T-cell (primary cell): ENCODE measurements at regions not wholly inside any gene's neighbourhood (a gene's known extent, or its start where the extent isn't known, plus 50 kb on each side); places are given as distances from the start of the nearest gene placed in this dataset.

Source experiments
- ATAC-seq, 4 experiments: fragments of 200-7000 bp in 3 of 4; fragments of 150-1000 bp in 1 of 4; cut with Tn5 transposase; replicated peaks in 1 of 4; 1 replicate in 3 of 4; 2 replicates in 1 of 4; pipeline ENCODE4 v1.10.0; 2021; ENCODE audit warnings: moderate library complexity in 3 of 4, mild to moderate bottlenecking in 2 of 4, moderate number of reproducible peaks in 1 of 4
- CTCF ChIA-PET, 2 donors: fragments of 300-600 bp; sonication (Branson Sonifier 250); formaldehyde crosslinking; loops; one replicate each; lab custom pipeline; 2022; ENCODE audit warnings: antibody characterized with exemption in 2 of 2; lab: Charles Lee
- POLR2A ChIA-PET, 2 donors: fragments of 300-600 bp; sonication (Branson Sonifier 250); formaldehyde crosslinking; loops; one replicate each; lab custom pipeline; 2022; ENCODE audit warnings: antibody characterized with exemption in 2 of 2; lab: Charles Lee
- DNase-seq, 35 experiments: peaks; one replicate each; pipeline versions ENCODE4 v3.0.0 to v3.0.0-alpha.2; 2013 to 2023
- H3K27ac ChIP-seq: one replicate; pipeline ENCODE4 v1.5.1; 2013; ENCODE audit warnings: low read length
- H3K27me3 ChIP-seq, 2 experiments: replicated peaks in 1 of 2; 1 replicate in 1 of 2; 2 replicates in 1 of 2; pipeline versions ENCODE4 v1.6.1 to v1.7.0; 2013; ENCODE audit warnings: low read length in 1 of 2, mixed read lengths in 1 of 2; ENCODE audit not compliant: control insufficient read depth in 2 of 2, insufficient read depth in 2 of 2; ENCODE audit errors: extremely low read depth in 1 of 2
- H3K36me3 ChIP-seq, 2 donors: 1 replicate in 1 of 2; 2 replicates in 1 of 2; pipeline versions ENCODE4 v1.6.1 to v1.7.0; 2013; ENCODE audit warnings: low read length in 1 of 2; ENCODE audit not compliant: control insufficient read depth in 2 of 2, insufficient read depth in 1 of 2; ENCODE audit errors: extremely low read depth in 1 of 2
- H3K4me1 ChIP-seq, 2 experiments: 1 replicate in 1 of 2; 2 replicates in 1 of 2; pipeline versions ENCODE4 v1.6.1 to v1.7.0; 2013; ENCODE audit warnings: low read length in 2 of 2, mixed read lengths in 1 of 2; ENCODE audit not compliant: insufficient read depth in 2 of 2, control insufficient read depth in 1 of 2; ENCODE audit errors: extremely low read depth in 1 of 2
- H3K4me3 ChIP-seq, 2 donors: 1 replicate in 1 of 2; 2 replicates in 1 of 2; pipeline versions ENCODE4 v1.5.1 to v1.7.0; 2013; ENCODE audit warnings: mild to moderate bottlenecking in 2 of 2, low read length in 1 of 2, moderate library complexity in 1 of 2; ENCODE audit not compliant: control insufficient read depth in 1 of 2; ENCODE audit errors: extremely low read depth in 1 of 2
- H3K9me3 ChIP-seq: 2 replicates; pipeline ENCODE4 v1.7.0; 2013
- H3K27ac Mint-ChIP-seq, 2 donors: one replicate each; pipeline ENCODE4 v1.8.0; 2020 to 2021; ENCODE audit warnings: mild to moderate bottlenecking in 2 of 2, mixed read lengths in 2 of 2
- H3K27me3 Mint-ChIP-seq, 2 donors: one replicate each; pipeline ENCODE4 v1.8.0; 2021 to 2022; ENCODE audit warnings: mixed read lengths in 2 of 2
- H3K36me3 Mint-ChIP-seq: one replicate; pipeline ENCODE4 v1.8.0; 2021; ENCODE audit warnings: mixed read lengths
- H3K4me1 Mint-ChIP-seq, 3 donors: one replicate each; pipeline ENCODE4 v1.8.0; 2020 to 2022; ENCODE audit warnings: mixed read lengths in 3 of 3, mild to moderate bottlenecking in 1 of 3
- H3K4me3 Mint-ChIP-seq, 3 donors: one replicate each; pipeline ENCODE4 v1.8.0; 2020 to 2022; ENCODE audit warnings: mild to moderate bottlenecking in 3 of 3, mixed read lengths in 3 of 3, moderate library complexity in 3 of 3
- H3K9me3 Mint-ChIP-seq, 3 donors: one replicate each; pipeline ENCODE4 v1.8.0; 2020 to 2022; ENCODE audit warnings: mixed read lengths in 3 of 3
- WGBS: methylation state at CpG from one replicate; pipeline ENCODE4 v1.1.5; 2013; ENCODE audit warnings: missing lambda C conversion rate; ENCODE audit not compliant: insufficient coverage; 5-methylcytosine and 5-hydroxymethylcytosine counted together

GRCh38 chr4:36394352-36394903 is 113.0 kb downstream of the DTHD1 start:
- CTCF ChIA-PET = interaction anchor here in 1 of 2 donors (0.8 to 1.4 kb wide), 3 partner anchors 9 to 139 kb away, joined by 3 to 11 read pairs (median 3); no protein-coding TSS in a partner anchor
- no peaks in the 10 kb centered on the region for H3K9me3 ChIP-seq
- no peak overlapping the region for H3K4me3 ChIP-seq
- no peaks in the 10 kb centered on the region for H3K36me3 ChIP-seq
- Mint-ChIP-seq H3K27ac (peak overlapping the region; percentile 92 to 96), H3K27me3 (no peaks in the 10 kb centered on the region), H3K4me3 (peak overlapping the region; percentile 0 to 62 (median 46)), H3K4me1 (peaks cover 8 to 22% (median 20%) of the 10 kb centered on the region in 3 donors), H3K9me3 (no peaks in the 10 kb centered on the region), H3K36me3 (no peaks in the 10 kb centered on the region)
- H3K4me1 ChIP-seq = peaks cover 3 to 11% of the 10 kb centered on the region in 2 experiments
- peak overlapping the region; percentile 50 for H3K27ac ChIP-seq
- no peaks in the 10 kb centered on the region for H3K27me3 ChIP-seq
- ATAC-seq (peak; percentile 89 to 95 (median 92)), DNase-seq (peak in 31 of 35 experiments; percentile 4 to 82 (median 47))
- 13% methylated on average over 2 of the region's 5 CpGs for WGBS
- POLR2A ChIA-PET = interaction anchor here in 1 of 2 donors (0.6 to 1.1 kb wide), 4 partner anchors 9 to 142 kb away, joined by 3 read pairs; no protein-coding TSS in a partner anchor

- no peaks in the 10 kb centered on the region for H3K36me3 ChIP-seq
- Mint-ChIP-seq H3K27me3 (no peaks in the 10 kb centered on the region), H3K27ac (no peak overlapping the region), H3K4me3 (no peak overlapping the region), H3K4me1 (peaks cover 0 to 7% (median 5%) of the 10 kb centered on the region in 3 donors), H3K36me3 (no peaks in the 10 kb centered on the region), H3K9me3 (peaks cover 0 to 5% (median 0%) of the 10 kb centered on the region in 3 donors)
- peaks cover 0 to 4% of the 10 kb centered on the region in 2 experiments for H3K4me1 ChIP-seq
- H3K27ac ChIP-seq = no peak overlapping the region
- no CpG with 5 or more reads among the region's 2 CpGs for WGBS
- DNase-seq (peak in 32 of 35 experiments; percentile 7 to 79 (median 42)), ATAC-seq (peak; percentile 40 to 62 (median 46))
- ChIA-PET CTCF (interaction anchor here (0.5 to 7.2 kb wide), 45 partner anchors 9 to 1492 kb away, joined by 3 to 74 read pairs (median 5); partner anchors contain the start of gene ARAP2 (in 1 of the 2)), POLR2A (interaction anchor here (0.7 to 1.1 kb wide), 3 partner anchors 12 to 334 kb away, joined by 3 to 4 read pairs (median 4); no protein-coding TSS in a partner anchor)
- no peaks in the 10 kb centered on the region for H3K27me3 ChIP-seq
- no peaks in the 10 kb centered on the region for H3K9me3 ChIP-seq
- no peak overlapping the region for H3K4me3 ChIP-seq
Observed at GRCh38 chr4:36399762-36400353, 118.4 kb downstream of the DTHD1 start.

GRCh38 chr4:36402008-36402758 is 120.8 kb downstream of the DTHD1 start:
- Mint-ChIP-seq H3K4me1 (no peaks in the 10 kb centered on the region), H3K9me3 (peaks cover 0 to 5% (median 0%) of the 10 kb centered on the region in 3 donors), H3K36me3 (no peaks in the 10 kb centered on the region), H3K27me3 (no peaks in the 10 kb centered on the region), H3K27ac (no peak overlapping the region), H3K4me3 (no peak overlapping the region)
- Histone ChIP-seq H3K4me1 (no peaks in the 10 kb centered on the region), H3K4me3 (no peak overlapping the region), H3K27ac (no peak overlapping the region), H3K27me3 (no peaks in the 10 kb centered on the region), H3K9me3 (no peaks in the 10 kb centered on the region), H3K36me3 (no peaks in the 10 kb centered on the region)
- ATAC-seq (no peak), DNase-seq (no peak)
- WGBS = 0% methylated on average over 1 of the region's 9 CpGs
- CTCF ChIA-PET = interaction anchor here (0.8 to 7.2 kb wide), 8 partner anchors 15 to 195 kb away, joined by 3 to 74 read pairs (median 3); no protein-coding TSS in a partner anchor
- POLR2A ChIA-PET = no interaction called here

- H3K36me3 Mint-ChIP-seq = no peaks in the 10 kb centered on the region
- CTCF ChIA-PET = no interaction called here
Observed at GRCh38 chr4:36411338-36411737, 129.9 kb downstream of the DTHD1 start.

GRCh38 chr4:36414248-36414647 is 132.8 kb downstream of the DTHD1 start:
- Histone ChIP-seq H3K27me3 (peaks cover 2 to 3% of the 10 kb centered on the region in 2 experiments), H3K4me1 (no peaks in the 10 kb centered on the region), H3K4me3 (no peak overlapping the region), H3K27ac (no peak overlapping the region), H3K9me3 (no peaks in the 10 kb centered on the region), H3K36me3 (no peaks in the 10 kb centered on the region)
- H3K4me3 Mint-ChIP-seq = no peak overlapping the region
- WGBS = no CpG with 5 or more reads among the region's 3 CpGs
- H3K4me1 Mint-ChIP-seq = no peaks in the 10 kb centered on the region
- no peaks in the 10 kb centered on the region for H3K36me3 Mint-ChIP-seq
- ChIA-PET POLR2A (no interaction called here), CTCF (interaction anchor here (1.0 to 2.2 kb wide), 3 partner anchors 15 to 56 kb away, joined by 3 to 9 read pairs (median 3); no protein-coding TSS in a partner anchor)
- no peak for ATAC-seq
- H3K9me3 Mint-ChIP-seq = no peaks in the 10 kb centered on the region
- DNase-seq = no peak
- H3K27me3 Mint-ChIP-seq = peaks cover 33 to 49% of the 10 kb centered on the region in 2 donors
- no peak overlapping the region for H3K27ac Mint-ChIP-seq

More at GRCh38 chr4:36411338-36411737, 129.9 kb downstream of the DTHD1 start:
- Mint-ChIP-seq H3K4me1 (no peaks in the 10 kb centered on the region), H3K27ac (no peak overlapping the region), H3K4me3 (no peak overlapping the region), H3K9me3 (no peaks in the 10 kb centered on the region), H3K27me3 (peaks cover 21 to 36% of the 10 kb centered on the region in 2 donors)
- 100% methylated on average over 4 of the region's 6 CpGs for WGBS
- Histone ChIP-seq H3K27me3 (peaks cover 0 to 2% of the 10 kb centered on the region in 2 experiments), H3K4me1 (no peaks in the 10 kb centered on the region), H3K36me3 (no peaks in the 10 kb centered on the region), H3K9me3 (no peaks in the 10 kb centered on the region), H3K4me3 (no peak overlapping the region), H3K27ac (no peak overlapping the region)
- POLR2A ChIA-PET = no interaction called here
- DNase-seq = no peak
- no peak for ATAC-seq

GRCh38 chr4:36417146-36417545 is 135.7 kb downstream of the DTHD1 start:
- H3K9me3 Mint-ChIP-seq = no peaks in the 10 kb centered on the region
- ATAC-seq (no peak), DNase-seq (no peak)
- H3K27ac Mint-ChIP-seq = no peak overlapping the region
- no peaks in the 10 kb centered on the region for H3K36me3 ChIP-seq
- ChIA-PET POLR2A (no interaction called here), CTCF (no interaction called here)
- peaks cover 28 to 38% of the 10 kb centered on the region in 2 donors for H3K27me3 Mint-ChIP-seq
- no peaks in the 10 kb centered on the region for H3K9me3 ChIP-seq
- WGBS = 97% methylated on average over 4 of the region's 12 CpGs
- H3K27ac ChIP-seq = no peak overlapping the region
- no peaks in the 10 kb centered on the region for H3K36me3 Mint-ChIP-seq
- no peaks in the 10 kb centered on the region for H3K4me1 ChIP-seq
- peaks cover 2 to 12% of the 10 kb centered on the region in 2 experiments for H3K27me3 ChIP-seq
- no peaks in the 10 kb centered on the region for H3K4me1 Mint-ChIP-seq
- no peak overlapping the region for H3K4me3 Mint-ChIP-seq
- no peak overlapping the region for H3K4me3 ChIP-seq
